GM10248 (cell line): ENCODE measurements at regions not wholly inside any gene's neighbourhood (a gene's known extent, or its start where the extent isn't known, plus 50 kb on each side); places are given as distances from the start of the nearest gene placed in this dataset.

Experiments
- CTCF ChIA-PET: fragments of 300-600 bp; sonication (Branson Sonifier 250); formaldehyde crosslinking; extraction: SDS; loops from one replicate; lab custom pipeline; 2021; ENCODE audit warnings: antibody characterized with exemption; lab: Yijun Ruan, JAX
- POLR2A ChIA-PET: fragments of 350-650 bp; sonication (Branson Sonifier 250); formaldehyde crosslinking; extraction: SDS; loops from one replicate; lab custom pipeline; 2020; ENCODE audit warnings: antibody characterized with exemption; lab: Yijun Ruan, JAX
- DNase-seq: peaks from one replicate; pipeline ENCODE4 v3.0.0; 2012; ENCODE audit errors: extremely low spot score
- TF ChIP-seq, protein P1 (sequence below): IDR thresholded peaks from 2 replicates; pipeline ENCODE4 v1.5.1; 2012; ENCODE audit warnings: mild to moderate bottlenecking, low read depth; ENCODE audit errors: extremely low read depth, missing control alignments, control extremely low read depth

DNA sequence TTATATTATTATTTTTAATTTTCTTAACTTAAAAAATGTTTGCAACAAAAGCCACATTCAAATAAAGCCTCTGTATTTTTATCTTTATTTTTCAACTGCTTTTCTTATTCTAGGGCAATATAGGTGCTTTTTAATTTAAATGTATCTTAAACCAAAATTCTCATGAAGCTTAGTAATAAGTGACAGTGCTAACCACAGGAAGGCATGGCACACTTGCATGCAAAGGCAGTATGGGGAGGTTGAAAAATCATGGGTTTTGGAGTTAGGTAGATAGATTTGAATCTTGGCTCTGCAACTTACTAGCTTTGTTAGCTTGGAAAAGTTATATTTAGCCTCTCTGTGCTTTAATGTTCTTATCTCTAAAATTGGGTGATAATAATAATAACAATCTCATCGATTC lies 458.0 kb downstream of the DMAC1 start:
- DNase-seq, result no peak
- ChIA-PET CTCF (interaction anchor here (1.3 to 2.2 kb wide), 3 partner anchors 14 to 33 kb away, joined by 3 to 6 read pairs (median 4); no protein-coding TSS in a partner anchor), POLR2A (no interaction called here)
- TF ChIP-seq, protein P1, sequence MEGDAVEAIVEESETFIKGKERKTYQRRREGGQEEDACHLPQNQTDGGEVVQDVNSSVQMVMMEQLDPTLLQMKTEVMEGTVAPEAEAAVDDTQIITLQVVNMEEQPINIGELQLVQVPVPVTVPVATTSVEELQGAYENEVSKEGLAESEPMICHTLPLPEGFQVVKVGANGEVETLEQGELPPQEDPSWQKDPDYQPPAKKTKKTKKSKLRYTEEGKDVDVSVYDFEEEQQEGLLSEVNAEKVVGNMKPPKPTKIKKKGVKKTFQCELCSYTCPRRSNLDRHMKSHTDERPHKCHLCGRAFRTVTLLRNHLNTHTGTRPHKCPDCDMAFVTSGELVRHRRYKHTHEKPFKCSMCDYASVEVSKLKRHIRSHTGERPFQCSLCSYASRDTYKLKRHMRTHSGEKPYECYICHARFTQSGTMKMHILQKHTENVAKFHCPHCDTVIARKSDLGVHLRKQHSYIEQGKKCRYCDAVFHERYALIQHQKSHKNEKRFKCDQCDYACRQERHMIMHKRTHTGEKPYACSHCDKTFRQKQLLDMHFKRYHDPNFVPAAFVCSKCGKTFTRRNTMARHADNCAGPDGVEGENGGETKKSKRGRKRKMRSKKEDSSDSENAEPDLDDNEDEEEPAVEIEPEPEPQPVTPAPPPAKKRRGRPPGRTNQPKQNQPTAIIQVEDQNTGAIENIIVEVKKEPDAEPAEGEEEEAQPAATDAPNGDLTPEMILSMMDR, result no peak

DNA sequence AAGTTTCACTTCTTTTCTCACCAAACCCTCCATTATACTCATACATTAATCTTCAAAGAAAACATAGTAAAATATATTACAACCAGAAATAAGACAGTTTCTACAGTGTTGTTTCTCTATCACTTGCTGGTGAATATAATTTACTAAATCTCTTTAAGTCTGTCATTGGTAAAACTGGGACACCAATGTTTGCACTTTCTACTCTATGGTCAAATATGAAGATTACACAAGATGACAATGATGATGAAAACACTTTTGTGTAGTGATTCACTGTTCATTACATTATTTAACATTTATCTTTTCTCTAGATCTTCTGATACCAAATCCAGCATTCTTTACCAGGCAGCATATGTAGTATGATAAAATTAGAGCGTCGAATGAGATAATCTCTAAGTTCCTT lies 459.1 kb downstream of the DMAC1 start:
- DNase-seq, result no peak
- TF ChIP-seq, protein P1, result no peak
- CTCF ChIA-PET, result interaction anchor here (1.3 to 2.2 kb wide), 2 partner anchors 16 to 34 kb away, joined by 3 to 4 read pairs; no protein-coding TSS in a partner anchor
- POLR2A ChIA-PET, result no interaction called here

DNA sequence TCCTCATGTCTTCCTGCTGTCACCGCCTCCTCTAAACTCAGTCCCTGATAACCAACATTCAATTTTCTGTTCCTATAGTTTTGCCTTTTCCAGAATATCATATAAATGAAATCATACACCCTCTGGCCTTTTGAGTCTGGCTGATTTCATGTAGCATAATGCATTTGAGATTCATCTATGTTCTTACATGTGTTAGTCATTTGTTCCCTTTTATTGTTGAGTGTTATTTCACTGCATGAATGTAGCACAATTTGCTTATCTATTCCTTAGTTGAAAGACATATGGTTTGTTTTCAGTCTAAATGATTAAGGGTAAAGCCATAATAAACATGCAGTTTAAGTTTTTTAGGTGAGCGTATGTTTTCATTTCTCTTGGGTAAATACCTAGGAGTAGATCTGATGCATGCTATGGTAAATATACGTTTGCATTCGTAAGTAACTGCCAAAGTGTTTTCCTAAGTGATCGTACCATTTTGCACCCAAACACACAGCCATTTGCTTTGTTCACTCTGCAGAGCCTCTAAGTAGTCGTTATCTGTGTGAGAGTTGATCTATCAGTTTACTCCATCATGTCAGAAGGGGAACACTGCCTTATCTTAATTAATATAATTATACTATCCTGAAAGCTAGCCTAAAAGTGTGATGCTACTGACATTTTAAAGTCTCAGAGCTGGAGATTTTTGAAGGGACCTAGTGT lies 460.8 kb downstream of the DMAC1 start:
- CTCF ChIA-PET, result interaction anchor here (1.4 to 1.8 kb wide), 3 partner anchors 8 to 33 kb away, joined by 4 to 5 read pairs (median 5); no protein-coding TSS in a partner anchor
- no peak for DNase-seq
- TF ChIP-seq, protein P1, result no peak
- POLR2A ChIA-PET, result no interaction called here

DNA sequence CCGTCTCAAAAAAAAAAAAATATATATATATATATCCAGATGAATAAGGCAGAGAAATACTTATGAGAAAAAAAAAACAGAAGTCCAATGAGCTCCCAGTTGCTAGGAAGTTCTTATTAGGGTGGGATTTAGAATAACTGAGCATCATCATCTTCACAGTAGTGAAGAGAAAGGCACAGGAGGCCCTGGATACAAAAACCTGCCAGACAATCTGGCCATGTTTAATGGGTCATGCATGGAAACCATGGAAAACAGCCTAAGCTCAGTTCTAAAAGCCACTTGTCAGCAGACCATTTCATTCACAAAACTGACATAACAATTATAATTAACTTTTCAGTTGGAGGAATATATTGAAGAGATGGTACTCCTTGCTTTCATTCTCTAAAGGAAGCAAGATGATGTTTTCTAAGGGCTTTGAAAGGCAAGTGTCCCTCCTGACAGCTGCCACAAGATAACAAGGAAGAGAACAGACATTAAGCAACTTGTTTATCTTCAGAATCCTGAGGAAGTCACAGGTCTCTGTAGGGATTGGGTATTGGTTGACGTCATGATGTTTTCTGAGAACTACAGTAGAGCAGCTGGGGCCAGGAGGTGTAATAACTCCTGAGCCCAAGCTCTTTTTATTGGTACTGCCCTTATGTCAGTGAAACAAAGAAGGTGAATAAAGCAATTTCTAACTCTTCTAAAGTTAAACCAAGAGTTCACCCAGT lies 463.1 kb downstream of the DMAC1 start:
- no peak for DNase-seq
- POLR2A ChIA-PET, result no interaction called here
- CTCF ChIA-PET, result interaction anchor here (1.8 to 1.9 kb wide), 2 partner anchors 11 to 13 kb away, joined by 5 read pairs; no protein-coding TSS in a partner anchor
- TF ChIP-seq, protein P1, result no peak

DNA sequence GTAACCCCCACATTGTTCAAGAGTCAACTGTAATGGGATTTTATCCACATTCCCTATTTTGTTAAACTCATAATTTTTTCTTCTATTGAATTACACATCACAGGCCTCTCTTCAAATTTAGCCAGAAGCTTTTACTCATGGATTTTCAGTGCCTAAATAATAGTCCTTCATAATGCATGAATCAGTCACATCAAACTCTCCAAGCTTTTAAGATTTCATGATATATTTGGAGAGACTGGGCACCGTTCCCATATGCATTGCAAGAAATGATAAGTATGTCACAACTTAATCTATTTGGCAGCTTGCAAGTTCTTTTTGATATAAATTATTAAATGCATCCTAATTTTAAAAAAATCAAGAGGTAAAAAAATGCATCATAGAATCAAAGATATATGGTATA lies 465.9 kb downstream of the DMAC1 start:
- POLR2A ChIA-PET, result no interaction called here
- CTCF ChIA-PET, result no interaction called here
- TF ChIP-seq, protein P1, result no peak
- DNase-seq, result no peak

DNA sequence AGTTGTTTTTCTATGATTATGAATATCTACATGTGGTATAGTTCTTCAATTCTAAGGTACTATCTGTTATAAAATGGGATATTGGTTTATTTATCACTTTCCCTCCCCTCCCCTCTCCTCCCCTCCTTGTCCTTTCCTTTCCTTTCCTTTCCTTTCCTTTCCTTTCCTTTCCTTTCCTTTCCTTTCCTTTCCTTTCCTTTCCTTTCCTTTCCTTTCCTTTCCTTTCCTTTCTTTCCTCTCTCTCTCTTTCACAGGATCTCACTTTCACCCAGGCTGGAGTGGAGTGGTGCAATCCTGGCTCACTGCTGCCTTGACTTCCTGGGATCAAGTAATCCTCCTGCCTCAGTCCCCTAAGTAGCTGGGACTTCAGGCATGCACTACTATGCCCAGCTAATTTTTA lies 466.8 kb downstream of the DMAC1 start:
- ChIA-PET CTCF (no interaction called here), POLR2A (no interaction called here)
- TF ChIP-seq, protein P1, result no peak
- DNase-seq, result no peak
